BJ (cell line): ENCODE measurements at regions not wholly inside any gene's neighbourhood (a gene's known extent, or its start where the extent isn't known, plus 50 kb on each side); places are given as distances from the start of the nearest gene placed in this dataset.

Experiments used
- CTCF ChIA-PET: fragments of 350-600 bp; formaldehyde crosslinking; extraction: SDS; loops from one replicate; lab custom pipeline; 2021; ENCODE audit warnings: antibody characterized with exemption, inconsistent platforms; lab: Yijun Ruan, JAX
- POLR2A ChIA-PET: fragments of 300-600 bp; sonication (Branson Sonifier 250); formaldehyde crosslinking; extraction: SDS; loops from one replicate; lab custom pipeline; 2021; ENCODE audit warnings: antibody characterized with exemption; lab: Charles Lee
- DNase-seq: peaks from one replicate; pipeline ENCODE4 v3.0.0-alpha.2; 2011; ENCODE audit warnings: low read depth
- H3K27me3 ChIP-seq: 2 replicates; pipeline ENCODE4 v1.6.0; 2011; ENCODE audit warnings: low read length; ENCODE audit not compliant: control insufficient read depth, insufficient read depth
- H3K36me3 ChIP-seq: 2 replicates; pipeline ENCODE4 v1.5.1; 2011; ENCODE audit warnings: low read length; ENCODE audit not compliant: control insufficient read depth, insufficient read depth
- H3K4me3 ChIP-seq: 2 replicates; pipeline ENCODE4 v1.5.1; 2011; ENCODE audit warnings: low read depth, mild to moderate bottlenecking, control low read depth, low read length
- TF ChIP-seq, protein P1 (sequence below): IDR thresholded peaks from 2 replicates; pipeline ENCODE4 v1.5.1; 2011; ENCODE audit warnings: low read depth, mild to moderate bottlenecking, control low read depth, inconsistent platforms, low read length, moderate library complexity; ENCODE audit not compliant: insufficient read depth

DNA sequence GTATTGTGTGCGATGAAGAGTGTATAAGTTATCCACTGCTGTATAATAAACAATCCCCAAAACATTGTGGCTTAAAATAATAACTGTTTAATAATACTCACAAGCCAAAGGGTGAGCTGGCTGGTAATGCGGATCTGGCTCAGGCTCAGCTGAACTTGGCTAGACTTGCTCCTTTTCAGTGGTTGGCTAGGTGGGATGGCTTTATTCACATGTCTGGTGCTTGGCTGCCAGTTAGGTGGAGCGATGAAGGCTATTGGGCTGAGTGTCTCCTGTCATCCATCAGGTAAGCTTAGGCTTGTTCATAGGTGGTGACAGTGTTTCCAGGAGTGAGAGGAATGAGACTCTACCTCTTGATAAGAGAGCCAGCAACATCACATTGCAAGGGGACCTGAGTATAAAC, 135.0 kb upstream of the ASCC3 start:
- H3K36me3 ChIP-seq, result no peaks in the 10 kb centered on the region
- H3K27me3 ChIP-seq, result no peaks in the 10 kb centered on the region
- POLR2A ChIA-PET, result no interaction called here
- CTCF ChIA-PET, result no interaction called here
- H3K4me3 ChIP-seq, result no peak overlapping the region
- TF ChIP-seq, protein P1, sequence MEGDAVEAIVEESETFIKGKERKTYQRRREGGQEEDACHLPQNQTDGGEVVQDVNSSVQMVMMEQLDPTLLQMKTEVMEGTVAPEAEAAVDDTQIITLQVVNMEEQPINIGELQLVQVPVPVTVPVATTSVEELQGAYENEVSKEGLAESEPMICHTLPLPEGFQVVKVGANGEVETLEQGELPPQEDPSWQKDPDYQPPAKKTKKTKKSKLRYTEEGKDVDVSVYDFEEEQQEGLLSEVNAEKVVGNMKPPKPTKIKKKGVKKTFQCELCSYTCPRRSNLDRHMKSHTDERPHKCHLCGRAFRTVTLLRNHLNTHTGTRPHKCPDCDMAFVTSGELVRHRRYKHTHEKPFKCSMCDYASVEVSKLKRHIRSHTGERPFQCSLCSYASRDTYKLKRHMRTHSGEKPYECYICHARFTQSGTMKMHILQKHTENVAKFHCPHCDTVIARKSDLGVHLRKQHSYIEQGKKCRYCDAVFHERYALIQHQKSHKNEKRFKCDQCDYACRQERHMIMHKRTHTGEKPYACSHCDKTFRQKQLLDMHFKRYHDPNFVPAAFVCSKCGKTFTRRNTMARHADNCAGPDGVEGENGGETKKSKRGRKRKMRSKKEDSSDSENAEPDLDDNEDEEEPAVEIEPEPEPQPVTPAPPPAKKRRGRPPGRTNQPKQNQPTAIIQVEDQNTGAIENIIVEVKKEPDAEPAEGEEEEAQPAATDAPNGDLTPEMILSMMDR, result no peak
- DNase-seq, result no peak

DNA sequence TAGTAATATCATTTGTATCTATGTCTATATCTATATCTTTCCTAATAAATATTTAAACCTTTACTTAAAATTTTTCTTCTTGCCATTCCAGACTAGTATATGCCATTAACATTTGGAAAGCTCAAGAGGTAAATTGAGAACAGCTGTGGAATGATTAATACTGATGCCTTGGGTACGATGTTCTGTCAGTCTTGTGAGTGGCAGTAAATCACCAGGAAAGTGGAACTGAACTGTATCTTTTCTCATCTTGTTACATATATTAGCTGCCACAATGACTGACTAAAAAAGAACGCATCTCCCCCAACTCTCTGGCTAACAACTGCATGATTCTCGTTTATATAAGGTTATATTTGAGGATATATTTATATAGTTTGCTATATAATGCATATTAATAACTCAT, 137.0 kb upstream of the ASCC3 start:
- no peak for DNase-seq
- Histone ChIP-seq H3K36me3 (no peaks in the 10 kb centered on the region), H3K4me3 (no peak overlapping the region), H3K27me3 (no peaks in the 10 kb centered on the region)
- TF ChIP-seq, protein P1, result no peak
- ChIA-PET CTCF (no interaction called here), POLR2A (no interaction called here)

GRCh38 chr6:101021504-101021903, 140.4 kb upstream of the ASCC3 start:
- TF ChIP-seq, protein P1, result no peak
- DNase-seq, result no peak
- Histone ChIP-seq H3K4me3 (no peak overlapping the region), H3K27me3 (no peaks in the 10 kb centered on the region), H3K36me3 (no peaks in the 10 kb centered on the region)
- ChIA-PET CTCF (no interaction called here), POLR2A (no interaction called here)

- no peak overlapping the region for H3K4me3 ChIP-seq
- ChIA-PET CTCF (interaction anchor here (1.0 kb wide), 1 partner anchor 10 kb away, joined by 3 read pairs; no protein-coding TSS in a partner anchor), POLR2A (no interaction called here)
- DNase-seq, result no peak
- TF ChIP-seq, protein P1, result no peak
- H3K36me3 ChIP-seq, result no peaks in the 10 kb centered on the region
- H3K27me3 ChIP-seq, result no peaks in the 10 kb centered on the region
Observed at GRCh38 chr6:101042966-101043365, 161.8 kb upstream of the ASCC3 start.

- TF ChIP-seq, protein P1, result no peak
- CTCF ChIA-PET, result interaction anchor here (1.4 to 2.7 kb wide), 2 partner anchors 9 to 13 kb away, joined by 7 to 8 read pairs; no protein-coding TSS in a partner anchor
- H3K4me3 ChIP-seq, result no peak overlapping the region
- no peaks in the 10 kb centered on the region for H3K27me3 ChIP-seq
- DNase-seq, result no peak
- POLR2A ChIA-PET, result no interaction called here
- H3K36me3 ChIP-seq, result no peaks in the 10 kb centered on the region
Observed at GRCh38 chr6:101058296-101058695, 177.2 kb upstream of the ASCC3 start.
